ENCODE measurements at regions not wholly inside any gene's neighbourhood (a gene's known extent, or its start where the extent isn't known, plus 50 kb on each side); places are given as distances from the start of the nearest gene placed in this dataset.

- DNase-seq: no peak
Measured at GRCh38 chr10:89153971-89154370, 53.1 kb downstream of the CH25H start.

- no peak for DNase-seq
Measured at GRCh38 chr10:89153116-89153515, 54.0 kb downstream of the CH25H start.

DNA sequence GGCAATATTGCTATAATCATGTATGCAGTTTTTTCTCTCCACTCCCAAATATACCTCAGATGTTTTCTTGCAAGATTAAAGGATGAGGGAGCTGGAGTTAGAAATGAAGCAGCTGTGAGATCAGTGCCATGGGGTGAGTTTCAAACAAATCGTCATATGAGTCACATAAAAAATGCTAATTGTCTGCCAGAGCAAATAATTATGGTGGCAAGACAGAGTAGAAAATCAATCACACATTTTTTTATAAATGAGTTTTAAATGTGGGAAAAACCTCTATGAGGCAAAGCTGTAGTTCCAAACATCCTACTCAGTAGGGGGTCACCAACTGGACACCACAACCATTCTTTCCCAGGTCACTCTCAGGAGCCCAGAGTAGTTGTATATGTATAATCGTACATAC lies 55.3 kb downstream of the CH25H start:
- no peak for DNase-seq

GRCh38 chr10:89148061-89148460 lies 59.1 kb downstream of the CH25H start:
- DNase-seq: no peak

GRCh38 chr10:89147256-89147655 lies 59.9 kb downstream of the CH25H start:
- DNase-seq: no peak

GRCh38 chr10:89144836-89145235 lies 62.3 kb downstream of the CH25H start:
- no peak for DNase-seq

DNA sequence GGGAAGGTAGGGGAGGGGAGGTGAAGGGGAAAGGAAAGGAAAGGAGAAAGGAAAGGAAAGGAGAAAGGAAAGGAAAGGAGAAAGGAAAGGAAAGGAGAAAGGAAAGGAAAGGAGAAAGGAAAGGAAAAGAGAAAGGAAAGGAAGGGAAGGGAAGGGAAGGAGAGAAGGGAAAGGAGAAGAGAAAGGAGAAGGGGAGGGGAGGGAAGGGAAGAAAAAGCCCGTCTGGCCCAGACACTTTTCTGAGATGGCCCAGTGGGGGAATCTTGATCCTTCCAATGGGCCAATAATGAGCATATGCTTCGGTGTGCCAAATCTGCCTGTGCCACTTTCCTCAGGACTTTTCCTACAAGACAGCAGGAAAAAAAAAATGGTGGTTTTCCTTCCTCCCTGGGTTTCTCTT lies 64.5 kb downstream of the CH25H start:
- DNase-seq: no peak

GRCh38 chr10:89138755-89139490 lies 68.2 kb downstream of the CH25H start:
- DNase-seq: no peak

GRCh38 chr10:89134963-89135362 lies 72.2 kb downstream of the CH25H start:
- DNase-seq: no peak

GRCh38 chr10:89129911-89130310 lies 77.2 kb downstream of the CH25H start:
- DNase-seq: peak; percentile 38

GRCh38 chr10:89122433-89123051 lies 84.6 kb downstream of the CH25H start:
- peak; percentile 18 for DNase-seq

GRCh38 chr10:89121764-89122020 lies 85.4 kb downstream of the CH25H start:
- DNase-seq: no peak

DNA sequence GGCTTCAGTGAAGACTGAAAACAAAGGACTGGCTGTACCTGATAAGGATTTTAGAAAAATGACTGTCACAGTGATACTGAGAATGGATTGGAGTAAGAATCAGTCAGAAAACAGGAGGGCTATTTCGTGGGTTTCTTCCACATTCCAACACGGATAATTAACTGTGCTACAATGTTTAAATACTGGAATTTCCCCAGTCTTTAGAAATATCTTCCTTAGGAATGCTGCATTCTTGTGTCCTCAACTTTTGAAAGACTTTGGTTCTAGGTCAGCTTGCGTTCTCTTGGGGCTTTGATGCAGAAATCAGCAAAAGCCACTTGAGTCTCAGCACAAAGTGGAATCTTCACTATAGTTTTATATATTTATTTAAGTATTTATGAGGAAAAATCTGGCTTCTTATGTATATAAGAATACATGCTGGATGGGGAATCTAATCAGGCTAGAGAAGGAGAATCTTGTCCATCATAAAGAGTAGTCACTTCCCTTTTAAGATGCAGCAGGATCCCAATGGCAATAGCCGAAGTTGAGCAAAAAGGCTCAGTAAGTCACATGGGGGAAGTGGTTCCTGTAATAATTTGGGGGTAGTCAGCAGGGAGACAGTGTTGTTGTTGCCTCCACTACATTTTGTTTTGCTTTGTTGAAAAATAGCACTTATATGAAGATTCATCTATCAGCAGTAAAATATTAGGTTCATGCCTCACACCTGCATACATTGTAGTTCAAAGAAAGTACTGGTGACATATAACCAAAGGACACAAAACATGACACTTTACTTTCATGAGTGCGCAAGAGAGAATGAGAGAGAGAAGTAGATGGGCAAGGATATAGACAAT lies 86.0 kb downstream of the CH25H start:
- no peak for DNase-seq

DNA sequence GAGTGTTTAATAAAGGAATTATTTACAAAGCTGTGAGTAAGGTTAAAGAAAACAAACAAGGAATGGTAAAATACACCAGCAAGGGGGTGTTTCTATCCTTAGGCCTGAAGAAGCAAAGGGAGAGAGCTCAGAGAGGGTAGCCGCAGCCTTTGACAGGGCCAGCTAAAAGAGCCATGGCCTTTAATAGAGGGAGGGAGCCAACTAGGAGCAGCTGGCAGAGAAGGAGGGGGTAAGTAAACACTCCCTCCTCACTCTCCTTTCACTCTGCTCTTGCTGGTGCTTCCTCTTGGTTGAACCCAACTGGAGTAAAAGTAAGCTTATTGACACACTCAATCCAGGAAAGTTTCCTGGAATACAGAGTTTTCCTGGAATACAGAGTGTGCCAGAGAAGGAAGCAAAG lies 87.5 kb downstream of the CH25H start:
- DNase-seq: no peak

DNA sequence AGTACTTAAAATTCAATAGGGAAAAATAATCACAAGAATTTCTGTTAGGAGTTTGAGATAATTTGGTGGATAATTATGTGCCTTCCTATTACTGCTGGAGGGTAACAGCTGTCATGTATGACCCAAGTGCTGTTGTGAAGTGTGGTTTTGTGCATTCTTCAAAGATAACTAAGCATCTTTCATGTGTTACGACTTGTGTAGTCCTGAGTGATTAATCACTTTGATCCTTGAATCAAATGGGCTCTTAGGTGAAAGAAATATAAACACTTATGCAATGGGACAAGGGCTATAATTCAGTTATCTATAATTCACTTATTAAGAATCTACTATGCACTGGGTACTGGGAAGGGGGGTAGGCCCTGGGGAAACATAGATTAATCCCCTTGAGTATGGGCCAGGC lies 89.0 kb downstream of the CH25H start:
- no peak for DNase-seq

DNA sequence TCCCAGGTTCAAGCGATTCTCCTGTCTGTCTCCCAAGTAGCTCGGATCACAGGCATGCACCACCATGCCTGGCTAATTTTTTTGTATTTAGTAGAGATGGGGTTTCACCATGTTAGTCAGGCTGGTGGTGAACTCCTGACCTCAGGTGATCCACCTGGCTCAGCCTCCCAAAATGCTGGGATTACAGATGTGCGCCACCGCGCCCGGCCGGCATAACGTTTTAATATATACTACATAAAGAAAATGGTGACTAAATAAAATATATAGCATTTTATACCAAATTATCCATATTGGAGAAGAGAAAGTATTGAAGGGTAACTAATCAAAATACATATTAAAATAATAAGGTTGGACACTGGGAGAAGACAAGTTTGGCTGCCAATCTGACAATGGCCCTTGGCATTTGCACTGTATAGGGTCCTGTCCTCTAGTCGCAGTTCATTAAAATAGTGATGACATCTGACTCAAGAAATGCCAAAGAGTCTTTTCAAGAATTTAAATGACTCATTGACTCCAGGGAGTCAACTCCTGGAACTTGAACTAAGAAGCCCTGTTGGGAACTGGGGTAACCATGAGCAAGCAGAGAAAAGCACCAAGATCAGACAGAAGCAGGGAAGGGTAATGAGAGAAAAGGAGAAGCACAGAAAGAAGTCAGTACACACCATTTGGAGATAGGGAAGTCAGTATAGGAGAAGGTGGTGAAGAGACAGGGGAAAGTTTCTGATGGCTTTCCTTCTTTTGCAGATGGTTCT lies 91.1 kb downstream of the CH25H start:
- no peak for DNase-seq

DNA sequence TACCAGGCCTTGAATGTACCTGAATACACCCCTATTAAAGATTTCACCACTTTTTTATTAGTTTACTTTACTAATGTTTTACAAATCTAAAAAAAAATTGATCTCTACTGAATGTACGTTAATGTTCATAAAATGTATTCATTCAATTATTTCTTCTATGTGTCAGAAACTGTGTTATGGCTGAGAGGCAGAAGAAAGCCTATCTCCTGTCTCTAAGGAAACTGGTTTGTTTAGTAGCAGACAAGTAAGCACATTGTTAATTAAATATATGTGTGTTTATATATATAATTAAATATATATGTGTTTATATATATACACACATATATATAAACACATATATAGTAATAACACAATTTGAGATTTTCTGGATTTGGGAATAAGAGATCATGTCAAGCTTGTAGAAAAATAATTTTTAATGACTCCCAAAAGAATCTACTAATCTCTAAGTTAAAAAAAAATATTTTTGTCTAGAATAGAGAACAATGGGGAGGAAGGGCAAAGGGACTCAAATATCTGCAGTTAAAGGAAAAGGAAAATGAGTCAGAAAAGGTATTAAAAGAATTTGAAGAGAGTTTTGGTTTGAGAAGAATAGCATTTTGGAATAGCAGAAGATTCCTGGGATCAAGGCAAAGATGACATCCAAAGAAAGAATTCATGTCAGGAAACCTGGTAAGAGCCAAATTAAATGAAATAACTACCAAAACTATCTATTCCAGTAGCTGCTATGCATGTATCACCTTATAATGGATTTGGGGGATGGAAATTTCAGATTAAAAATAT lies 92.1 kb downstream of the CH25H start:
- no peak for DNase-seq

- no peak for DNase-seq
Measured at GRCh38 chr10:89102735-89103134, 104.4 kb downstream of the CH25H start.

- DNase-seq: no peak
Measured at GRCh38 chr10:89101943-89102342, 105.2 kb downstream of the CH25H start.

GRCh38 chr10:89100680-89101079 lies 106.4 kb downstream of the CH25H start:
- no peak for DNase-seq

DNA sequence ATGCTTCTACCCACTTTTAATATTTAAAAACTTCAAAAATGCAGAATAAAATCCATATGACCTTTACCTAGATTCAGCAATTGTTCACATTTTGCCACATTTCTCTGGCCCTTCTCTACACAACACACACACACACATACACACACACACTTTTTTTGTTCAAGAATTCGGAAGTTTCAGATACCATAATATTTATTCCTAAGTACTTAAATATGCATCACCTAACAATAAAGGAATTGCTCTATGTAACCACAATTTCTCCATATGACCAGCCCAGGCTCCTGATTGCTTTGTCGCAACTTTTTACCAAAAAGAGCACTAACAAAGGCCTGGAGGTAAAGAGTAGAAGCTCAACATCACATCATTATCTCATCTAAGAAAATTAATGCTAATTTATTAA lies 106.6 kb downstream of the FAS start:
- DNase-seq: no peak

DNA sequence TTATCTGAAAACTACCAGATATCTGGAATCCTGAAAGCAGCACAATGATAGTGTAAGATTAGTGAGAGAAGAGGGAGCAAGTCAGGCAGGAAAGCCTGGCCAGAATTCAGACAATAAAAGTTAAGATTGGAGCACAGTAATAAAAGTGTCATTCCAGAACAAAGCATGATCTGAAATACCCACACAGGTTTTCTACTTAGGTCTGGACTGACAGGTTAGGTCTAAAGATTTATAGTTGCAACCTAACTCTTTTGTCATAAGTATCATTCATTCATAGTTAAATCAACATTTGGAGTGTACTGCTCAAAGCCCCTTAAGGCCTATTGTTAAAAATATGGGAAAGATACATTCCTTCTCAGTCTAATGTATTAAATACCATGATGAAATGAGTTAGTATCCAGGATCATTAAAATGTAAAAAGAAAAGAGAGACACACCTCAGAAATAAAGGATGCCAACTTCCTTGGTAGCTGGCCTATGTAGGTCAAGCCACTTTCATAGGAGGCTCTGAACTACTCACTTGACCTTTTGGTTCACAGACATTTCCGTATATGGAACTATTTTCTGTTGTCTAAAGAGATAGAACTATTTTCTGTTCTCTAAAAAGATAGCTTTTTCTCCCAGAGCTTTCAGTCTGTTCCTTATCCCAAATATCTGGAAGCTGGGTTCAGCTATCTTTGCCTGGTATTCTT lies 105.2 kb downstream of the FAS start:
- no peak for DNase-seq

All from CD4-positive, alpha-beta T cell treated with Interleukin-15 for 1 hour (primary cell).